Transverse colon (tissue), 3 donors: ENCODE measurements at regions not wholly inside any gene's neighbourhood (a gene's known extent, or its start where the extent isn't known, plus 50 kb on each side); places are given as distances from the start of the nearest gene placed in this dataset.
A peak's percentile ranks its signal among the peaks of the same experiment; 100 is the strongest.

Experiments
- POLR2A ChIP-seq: fragments of 450-650 bp; IDR thresholded peaks from one replicate; pipeline ENCODE4 v1.6.1; 2016; ENCODE audit warnings: antibody characterized with exemption, mild to moderate bottlenecking, moderate library complexity
- TF ChIP-seq, protein P1 (sequence below), 5 experiments: fragments of 200-600 bp in 3 of 5; fragments of 450-650 bp in 2 of 5; sonication (generic) in 3 of 5; IDR thresholded peaks; 1 replicate in 2 of 5; 2 replicates in 3 of 5; pipeline ENCODE4 v1.5.1; 2016 to 2017; ENCODE audit warnings: antibody characterized with exemption in 5 of 5, inconsistent platforms in 3 of 5, mild to moderate bottlenecking in 2 of 5, moderate library complexity in 1 of 5

DNA sequence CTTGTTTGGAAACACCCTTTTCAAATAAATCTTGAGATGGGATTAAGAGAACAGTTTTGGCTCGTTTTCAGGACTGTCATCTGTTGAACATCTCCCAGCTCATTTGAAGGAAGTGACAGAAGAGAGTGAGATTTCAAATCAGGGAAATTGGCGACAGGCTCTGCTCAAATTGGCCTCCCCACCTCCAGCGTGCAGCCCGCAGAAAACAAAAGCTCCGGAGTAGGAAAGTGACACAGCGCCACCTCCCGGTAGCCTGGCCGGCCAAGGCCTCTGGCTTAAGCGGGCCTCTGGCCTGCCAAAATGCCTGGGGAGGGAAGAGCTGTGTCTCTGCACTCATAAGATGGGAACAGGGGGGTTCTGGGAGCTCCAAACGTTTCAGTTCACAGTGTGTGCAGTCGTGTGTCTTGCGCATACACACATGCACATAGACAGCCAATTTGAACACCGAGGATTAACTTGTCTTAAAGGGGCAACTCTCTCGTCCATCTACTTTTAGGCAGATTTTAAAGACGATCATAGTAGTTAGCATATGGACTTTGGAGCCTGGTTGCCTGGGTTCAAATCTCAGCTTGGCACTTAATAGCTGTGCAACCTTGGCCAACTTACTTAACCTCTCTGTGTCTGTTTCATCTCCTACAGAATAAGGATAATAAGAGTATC lies 132.7 kb upstream of the RCN1 start:
- TF ChIP-seq, protein P1, sequence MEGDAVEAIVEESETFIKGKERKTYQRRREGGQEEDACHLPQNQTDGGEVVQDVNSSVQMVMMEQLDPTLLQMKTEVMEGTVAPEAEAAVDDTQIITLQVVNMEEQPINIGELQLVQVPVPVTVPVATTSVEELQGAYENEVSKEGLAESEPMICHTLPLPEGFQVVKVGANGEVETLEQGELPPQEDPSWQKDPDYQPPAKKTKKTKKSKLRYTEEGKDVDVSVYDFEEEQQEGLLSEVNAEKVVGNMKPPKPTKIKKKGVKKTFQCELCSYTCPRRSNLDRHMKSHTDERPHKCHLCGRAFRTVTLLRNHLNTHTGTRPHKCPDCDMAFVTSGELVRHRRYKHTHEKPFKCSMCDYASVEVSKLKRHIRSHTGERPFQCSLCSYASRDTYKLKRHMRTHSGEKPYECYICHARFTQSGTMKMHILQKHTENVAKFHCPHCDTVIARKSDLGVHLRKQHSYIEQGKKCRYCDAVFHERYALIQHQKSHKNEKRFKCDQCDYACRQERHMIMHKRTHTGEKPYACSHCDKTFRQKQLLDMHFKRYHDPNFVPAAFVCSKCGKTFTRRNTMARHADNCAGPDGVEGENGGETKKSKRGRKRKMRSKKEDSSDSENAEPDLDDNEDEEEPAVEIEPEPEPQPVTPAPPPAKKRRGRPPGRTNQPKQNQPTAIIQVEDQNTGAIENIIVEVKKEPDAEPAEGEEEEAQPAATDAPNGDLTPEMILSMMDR (IDR thresholded peaks at IDR 0.05), result peak; percentile 41 to 64 (median 45)
- no peak for TF ChIP-seq POLR2A
